ENCODE measurements at regions not wholly inside any gene's neighbourhood (a gene's known extent, or its start where the extent isn't known, plus 50 kb on each side); places are given as distances from the start of the nearest gene placed in this dataset.
"Not testable (repeated sequence)": the region's sequence is repeated elsewhere in the genome, so short reads cannot be mapped to it uniquely, and the experiment has no call there.

DNA sequence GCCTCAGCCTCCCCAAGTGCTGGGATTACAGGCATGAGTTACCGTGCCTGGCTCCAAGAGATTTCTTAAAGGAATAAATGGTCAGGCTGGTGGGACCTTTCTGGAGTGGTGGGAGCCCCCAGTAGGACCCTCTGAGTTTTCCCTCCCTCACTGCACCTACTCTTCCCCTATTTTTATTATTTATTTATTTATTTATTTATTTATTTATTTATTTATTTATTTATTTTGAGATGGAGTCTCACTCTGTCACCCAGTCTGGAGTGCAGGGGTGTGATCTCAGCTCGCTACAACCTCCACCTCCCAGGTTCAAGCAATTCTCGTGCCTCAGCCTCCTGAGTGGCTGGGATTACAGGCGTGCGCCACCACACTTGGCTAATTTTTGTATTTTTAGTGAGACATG, 678.2 kb downstream of the TYW1 start:
- not testable (repeated sequence) for TF ChIP-seq YY1, ZNF133 (tag by site-specific recombination; IDR thresholded peaks at IDR 0.05)
- TF ChIP-seq, protein P1, sequence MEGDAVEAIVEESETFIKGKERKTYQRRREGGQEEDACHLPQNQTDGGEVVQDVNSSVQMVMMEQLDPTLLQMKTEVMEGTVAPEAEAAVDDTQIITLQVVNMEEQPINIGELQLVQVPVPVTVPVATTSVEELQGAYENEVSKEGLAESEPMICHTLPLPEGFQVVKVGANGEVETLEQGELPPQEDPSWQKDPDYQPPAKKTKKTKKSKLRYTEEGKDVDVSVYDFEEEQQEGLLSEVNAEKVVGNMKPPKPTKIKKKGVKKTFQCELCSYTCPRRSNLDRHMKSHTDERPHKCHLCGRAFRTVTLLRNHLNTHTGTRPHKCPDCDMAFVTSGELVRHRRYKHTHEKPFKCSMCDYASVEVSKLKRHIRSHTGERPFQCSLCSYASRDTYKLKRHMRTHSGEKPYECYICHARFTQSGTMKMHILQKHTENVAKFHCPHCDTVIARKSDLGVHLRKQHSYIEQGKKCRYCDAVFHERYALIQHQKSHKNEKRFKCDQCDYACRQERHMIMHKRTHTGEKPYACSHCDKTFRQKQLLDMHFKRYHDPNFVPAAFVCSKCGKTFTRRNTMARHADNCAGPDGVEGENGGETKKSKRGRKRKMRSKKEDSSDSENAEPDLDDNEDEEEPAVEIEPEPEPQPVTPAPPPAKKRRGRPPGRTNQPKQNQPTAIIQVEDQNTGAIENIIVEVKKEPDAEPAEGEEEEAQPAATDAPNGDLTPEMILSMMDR (tag by site-specific recombination; IDR thresholded peaks at IDR 0.05), result not testable (repeated sequence)
- TF ChIP-seq, protein P2, sequence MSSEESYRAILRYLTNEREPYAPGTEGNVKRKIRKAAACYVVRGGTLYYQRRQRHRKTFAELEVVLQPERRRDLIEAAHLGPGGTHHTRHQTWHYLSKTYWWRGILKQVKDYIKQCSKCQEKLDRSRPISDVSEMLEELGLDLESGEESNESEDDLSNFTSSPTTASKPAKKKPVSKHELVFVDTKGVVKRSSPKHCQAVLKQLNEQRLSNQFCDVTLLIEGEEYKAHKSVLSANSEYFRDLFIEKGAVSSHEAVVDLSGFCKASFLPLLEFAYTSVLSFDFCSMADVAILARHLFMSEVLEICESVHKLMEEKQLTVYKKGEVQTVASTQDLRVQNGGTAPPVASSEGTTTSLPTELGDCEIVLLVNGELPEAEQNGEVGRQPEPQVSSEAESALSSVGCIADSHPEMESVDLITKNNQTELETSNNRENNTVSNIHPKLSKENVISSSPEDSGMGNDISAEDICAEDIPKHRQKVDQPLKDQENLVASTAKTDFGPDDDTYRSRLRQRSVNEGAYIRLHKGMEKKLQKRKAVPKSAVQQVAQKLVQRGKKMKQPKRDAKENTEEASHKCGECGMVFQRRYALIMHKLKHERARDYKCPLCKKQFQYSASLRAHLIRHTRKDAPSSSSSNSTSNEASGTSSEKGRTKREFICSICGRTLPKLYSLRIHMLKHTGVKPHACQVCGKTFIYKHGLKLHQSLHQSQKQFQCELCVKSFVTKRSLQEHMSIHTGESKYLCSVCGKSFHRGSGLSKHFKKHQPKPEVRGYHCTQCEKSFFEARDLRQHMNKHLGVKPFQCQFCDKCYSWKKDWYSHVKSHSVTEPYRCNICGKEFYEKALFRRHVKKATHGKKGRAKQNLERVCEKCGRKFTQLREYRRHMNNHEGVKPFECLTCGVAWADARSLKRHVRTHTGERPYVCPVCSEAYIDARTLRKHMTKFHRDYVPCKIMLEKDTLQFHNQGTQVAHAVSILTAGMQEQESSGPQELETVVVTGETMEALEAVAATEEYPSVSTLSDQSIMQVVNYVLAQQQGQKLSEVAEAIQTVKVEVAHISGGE (tag by site-specific recombination; conservative IDR thresholded peaks at IDR 0.05; ENCODE audit: low read depth), result 0 out of 2 replicates have a peak, but pooled peaks have one; percentile 27

Measured in HEK293 (cell line).